AG08396 (cell line): ENCODE measurements at regions not wholly inside any gene's neighbourhood (a gene's known extent, or its start where the extent isn't known, plus 50 kb on each side); places are given as distances from the start of the nearest gene placed in this dataset.

ENCODE experiments used
- DNase-seq: peaks from one replicate; pipeline ENCODE4 v3.0.0; 2012; ENCODE audit warnings: low spot score, mixed read lengths

DNA sequence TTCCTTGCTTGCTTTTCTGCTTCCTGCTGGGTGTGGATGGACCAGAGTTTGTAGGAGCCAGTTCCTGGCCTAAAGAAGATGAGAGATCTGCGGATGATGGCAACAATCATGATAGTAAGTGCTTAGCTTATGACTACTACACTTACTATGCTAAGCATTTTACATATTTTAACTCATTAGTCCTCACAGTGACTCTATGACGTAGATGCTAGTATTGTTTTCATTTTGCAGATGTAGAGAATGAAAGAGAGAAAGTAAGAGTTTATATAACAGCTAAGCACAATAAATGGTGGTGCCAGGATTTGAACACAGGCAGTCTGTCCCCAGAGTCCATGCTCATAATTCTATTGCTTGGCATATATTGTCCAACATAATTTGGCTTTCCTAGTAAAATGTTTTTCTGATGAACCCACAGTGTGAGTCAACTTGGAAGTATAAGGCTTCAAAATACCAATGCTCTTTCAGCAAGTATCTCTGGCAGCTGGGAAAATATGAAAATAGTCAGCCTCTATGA lies 363.2 kb upstream of the DDHD1 start:
- DNase-seq: peak; percentile 33

DNA sequence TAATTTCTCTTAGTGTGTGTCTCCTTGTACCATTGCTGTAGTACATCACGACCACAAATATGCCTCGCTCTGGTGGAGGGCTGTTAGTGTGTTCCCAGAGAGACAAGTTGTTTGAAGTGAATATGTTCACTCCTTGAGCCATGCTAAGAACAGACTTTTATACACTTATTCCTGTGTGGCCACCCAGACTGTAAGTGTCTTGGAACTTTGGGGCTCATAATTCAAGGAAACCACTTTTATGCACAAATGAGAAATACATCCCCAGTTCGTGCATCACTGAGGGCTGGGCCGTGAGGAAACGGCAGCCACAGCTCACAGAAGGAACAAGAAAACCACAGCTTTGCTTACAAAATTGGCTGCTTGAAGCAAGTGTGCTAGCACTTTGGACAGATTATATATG lies 362.2 kb upstream of the DDHD1 start:
- DNase-seq: no peak

- no peak for DNase-seq
Observed at GRCh38 chr14:53514197-53514596, 361.1 kb upstream of the DDHD1 start.

DNA sequence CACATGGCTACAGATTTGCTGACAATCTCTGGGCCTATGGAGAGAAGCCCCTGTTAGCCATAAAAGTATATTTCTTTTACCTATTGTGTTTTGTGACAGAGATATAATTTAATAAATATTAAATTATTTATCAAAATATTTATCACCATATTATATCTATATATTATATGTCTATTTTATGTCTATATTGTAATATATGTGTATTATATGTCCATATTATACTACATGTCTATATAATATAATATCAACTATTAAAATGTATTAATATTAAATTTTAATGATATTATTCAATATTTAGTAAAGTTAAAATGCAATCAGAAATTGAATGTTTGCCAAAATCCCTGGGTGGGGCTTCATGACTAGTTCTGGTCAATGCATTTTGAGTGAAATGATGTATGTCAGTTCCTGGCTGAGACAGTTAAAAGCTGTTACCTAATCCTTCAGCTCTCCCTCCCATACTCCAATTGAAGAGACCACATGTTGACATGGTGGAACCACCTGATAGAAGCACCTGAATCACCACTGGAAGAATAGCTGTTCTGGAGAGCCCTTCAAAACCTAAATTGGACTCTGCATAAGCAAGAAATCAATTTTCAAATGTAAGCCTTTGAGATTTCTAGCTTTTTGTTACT lies 357.3 kb upstream of the DDHD1 start:
- no peak for DNase-seq

DNA sequence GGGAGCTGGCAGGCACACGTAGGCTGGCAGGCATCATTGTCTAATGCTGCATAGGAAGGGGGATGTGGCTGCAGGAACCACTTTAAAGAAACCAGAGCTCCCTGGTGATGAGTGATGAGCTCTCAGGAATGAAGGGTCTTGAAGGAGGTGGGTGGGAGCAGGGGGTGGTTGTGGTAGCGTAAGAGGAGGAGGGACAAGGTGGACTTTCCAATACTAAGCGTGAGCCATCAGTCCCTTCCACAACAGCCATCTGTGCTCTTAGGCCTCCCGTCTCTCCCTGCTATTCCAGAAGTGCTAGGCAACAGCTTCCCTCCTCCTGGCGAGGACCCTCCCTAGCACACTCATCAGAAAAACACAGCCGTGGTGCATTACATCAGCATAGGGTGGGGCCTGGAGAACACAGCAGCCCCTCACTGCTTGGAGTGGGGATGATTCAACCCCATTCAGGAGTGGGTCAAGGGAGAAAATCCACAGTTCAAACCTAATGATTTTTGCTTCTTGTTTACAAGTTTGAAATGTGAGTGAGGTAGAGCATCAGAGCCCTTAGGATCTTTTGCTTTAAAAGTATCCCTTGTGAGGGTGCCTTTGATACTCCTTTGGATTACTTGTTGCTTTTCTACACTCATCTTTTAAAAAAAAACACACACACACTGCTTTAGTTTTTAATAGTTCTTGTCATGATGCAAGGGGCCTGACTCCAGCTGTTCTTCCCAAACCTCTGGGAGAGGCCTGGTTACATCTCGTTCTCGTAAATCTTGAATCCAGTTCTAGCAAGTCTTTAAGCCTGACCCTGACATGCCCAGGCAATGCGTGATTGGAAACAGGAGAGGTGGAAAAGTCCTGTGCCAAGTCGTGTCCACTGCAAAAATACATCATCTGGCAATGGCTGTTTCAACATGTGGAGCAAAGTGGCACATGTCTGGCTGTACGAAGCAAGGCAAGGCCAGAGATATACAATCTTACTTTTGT lies 356.4 kb upstream of the DDHD1 start:
- peak; percentile 51 for DNase-seq

GRCh38 chr14:53501361-53502211 lies 348.5 kb upstream of the DDHD1 start:
- peak; percentile 53 for DNase-seq

DNA sequence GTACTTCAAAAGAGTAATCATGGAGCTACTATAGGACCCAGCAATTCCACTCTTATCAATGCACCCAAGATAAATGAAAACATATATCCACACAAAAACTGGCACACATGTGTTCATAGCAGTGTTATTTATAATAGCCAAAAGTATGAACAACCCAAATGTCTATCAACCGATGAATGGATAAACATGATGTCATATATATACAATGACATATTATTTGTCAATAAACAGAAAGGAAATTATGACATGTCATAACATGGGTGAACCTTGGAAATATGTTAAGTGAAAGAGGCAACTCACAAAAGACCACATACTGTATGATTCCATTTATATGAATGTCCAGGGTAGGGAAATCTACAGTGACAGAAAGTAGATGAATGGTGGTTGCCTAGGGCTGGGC lies 347.1 kb upstream of the DDHD1 start:
- no peak for DNase-seq

- no peak for DNase-seq
Observed at GRCh38 chr14:53496668-53497067, 343.5 kb upstream of the DDHD1 start.

GRCh38 chr14:53495846-53496343 lies 342.8 kb upstream of the DDHD1 start:
- DNase-seq: no peak

GRCh38 chr14:53494587-53494986 lies 341.5 kb upstream of the DDHD1 start:
- DNase-seq: no peak

GRCh38 chr14:53493860-53494259 lies 340.7 kb upstream of the DDHD1 start:
- no peak for DNase-seq

DNA sequence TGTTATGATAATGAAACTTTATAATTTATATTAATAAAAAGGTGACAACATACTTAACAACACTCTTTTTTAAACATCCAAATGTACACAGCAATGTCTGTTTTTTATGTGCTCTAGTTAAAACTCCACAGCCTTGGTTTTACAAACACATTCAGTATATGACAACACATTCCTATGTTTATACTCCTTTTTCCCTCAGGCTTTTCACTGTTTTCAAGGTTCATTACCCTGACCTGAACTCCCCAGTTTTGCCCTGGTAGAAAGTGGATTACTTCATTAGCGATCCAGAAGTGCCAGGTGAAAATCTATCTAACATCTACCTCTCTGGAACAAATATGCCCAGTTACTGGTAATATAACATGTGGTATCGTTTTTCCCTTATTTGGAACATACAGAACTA lies 340.2 kb upstream of the DDHD1 start:
- no peak for DNase-seq

GRCh38 chr14:53491884-53492277 lies 338.8 kb upstream of the DDHD1 start:
- no peak for DNase-seq

DNA sequence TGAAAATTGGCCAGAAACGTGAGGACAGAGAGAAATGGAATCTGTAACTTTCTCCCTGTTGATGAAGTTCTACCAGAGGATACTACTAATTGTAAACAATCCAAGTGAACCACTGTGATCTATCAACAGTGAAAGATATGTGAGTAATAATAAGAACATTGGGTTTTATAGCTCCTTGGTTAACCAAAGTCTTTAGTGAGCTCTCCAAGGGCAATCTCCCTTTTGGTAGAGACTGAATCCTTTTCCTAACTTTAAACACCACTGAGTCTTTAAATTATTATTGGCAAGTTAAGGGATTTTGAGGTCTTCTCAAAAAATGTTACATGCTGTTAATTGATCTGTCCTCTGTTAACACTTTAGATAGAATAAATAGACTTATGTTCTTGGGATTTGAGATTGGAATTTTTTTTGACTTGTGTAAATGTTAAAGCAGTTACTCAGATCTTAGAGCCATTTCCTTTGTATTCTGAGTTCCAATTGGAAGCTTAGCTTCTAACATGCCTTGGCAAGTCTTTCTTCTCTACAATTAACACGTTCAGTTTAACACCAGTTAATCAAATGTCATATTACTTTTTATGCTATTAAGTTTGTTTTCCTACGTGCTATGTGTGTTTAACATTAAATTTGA lies 338.2 kb upstream of the DDHD1 start:
- DNase-seq: no peak

- no peak for DNase-seq
Observed at GRCh38 chr14:53478174-53478573, 325.1 kb upstream of the DDHD1 start.

- DNase-seq: no peak
Observed at GRCh38 chr14:53473480-53473879, 320.4 kb upstream of the DDHD1 start.

GRCh38 chr14:53472306-53472705 lies 319.2 kb upstream of the DDHD1 start:
- DNase-seq: no peak

DNA sequence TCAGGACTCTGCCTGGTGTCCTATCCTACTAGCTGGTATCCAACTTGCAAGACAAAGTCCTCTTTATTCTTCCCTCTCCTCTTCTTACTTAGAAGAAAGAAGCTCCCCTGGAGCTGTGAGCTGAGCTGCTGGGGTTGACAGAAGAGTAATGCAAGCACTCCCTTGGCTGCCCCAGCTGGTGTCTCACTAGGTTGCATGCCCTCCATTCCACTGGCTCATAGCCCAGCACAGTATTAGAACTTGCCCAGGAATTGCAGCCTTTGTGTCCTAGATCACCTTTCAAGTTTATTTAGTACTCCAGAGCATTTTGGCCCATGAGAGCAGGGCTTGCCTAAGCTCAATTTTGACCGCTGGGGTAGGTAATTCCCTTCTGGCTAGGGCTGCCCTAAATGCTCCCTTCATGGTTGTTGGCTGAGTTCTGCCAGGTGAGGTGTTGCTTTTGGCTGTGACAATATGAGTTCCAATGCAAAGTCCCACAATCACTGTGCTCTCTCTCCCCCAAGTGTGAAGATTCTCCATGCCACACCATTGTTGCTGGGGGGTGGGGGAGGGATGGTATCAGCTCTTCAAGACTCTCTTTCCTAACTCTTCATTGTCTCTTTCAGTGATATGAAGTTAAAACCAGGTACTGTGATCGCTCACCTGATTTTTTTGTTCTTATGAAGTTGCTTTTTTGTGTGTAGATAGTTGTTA lies 317.4 kb upstream of the DDHD1 start:
- peak; percentile 35 for DNase-seq

DNA sequence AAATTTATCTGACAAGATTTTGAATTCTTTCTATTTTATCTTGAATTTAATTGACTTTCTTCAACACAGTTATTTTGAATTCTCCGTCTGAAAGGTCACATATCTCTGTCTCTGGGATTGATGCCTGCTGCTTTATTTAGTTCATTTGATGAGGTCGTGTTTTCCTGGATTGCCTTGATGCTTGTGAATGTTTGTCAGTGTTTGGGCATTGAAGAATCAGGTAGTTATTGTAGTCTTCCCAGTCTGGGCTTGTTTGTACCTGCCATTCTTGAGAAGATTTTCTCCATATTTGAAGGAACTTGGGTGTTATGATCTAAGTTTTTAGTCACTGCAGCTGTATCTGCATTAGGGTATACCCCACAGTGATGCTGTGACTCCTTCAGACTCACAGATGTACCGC lies 315.8 kb upstream of the DDHD1 start:
- no peak for DNase-seq

- DNase-seq: no peak
Observed at GRCh38 chr14:53464376-53464775, 311.3 kb upstream of the DDHD1 start.
